Natural killer cell (primary cell): ENCODE measurements at regions not wholly inside any gene's neighbourhood (a gene's known extent, or its start where the extent isn't known, plus 50 kb on each side); places are given as distances from the start of the nearest gene placed in this dataset.

Source experiments
- ATAC-seq, 3 donors: fragments of 150-1000 bp in 2 of 3; fragments of 200-7000 bp in 1 of 3; cut with Tn5 transposase; 1 replicate in 1 of 3; 2 replicates in 2 of 3; pipeline ENCODE4 v1.10.0; 2021; ENCODE audit warnings: mild to moderate bottlenecking in 2 of 3, moderate library complexity in 2 of 3
- DNase-seq, 2 donors: peaks; one replicate each; pipeline versions ENCODE4 v3.0.0 to v3.0.0-alpha.2; 2013 to 2021; ENCODE audit warnings: mixed read lengths in 1 of 2
- H3K27ac ChIP-seq: one replicate; pipeline ENCODE4 v1.5.1; 2013; ENCODE audit warnings: mild to moderate bottlenecking, low read length
- H3K27me3 ChIP-seq: one replicate; pipeline ENCODE4 v1.6.1; 2013; ENCODE audit warnings: low read length; ENCODE audit not compliant: control insufficient read depth, insufficient read depth
- H3K36me3 ChIP-seq: one replicate; pipeline ENCODE4 v1.6.1; 2013; ENCODE audit warnings: low read length; ENCODE audit not compliant: control insufficient read depth, insufficient read depth
- H3K4me1 ChIP-seq: one replicate; pipeline ENCODE4 v1.6.1; 2013; ENCODE audit warnings: low read length; ENCODE audit not compliant: control insufficient read depth, insufficient read depth
- H3K4me3 ChIP-seq: one replicate; pipeline ENCODE4 v1.5.1; 2013; ENCODE audit warnings: low read length
- H3K9me3 ChIP-seq: one replicate; pipeline ENCODE4 v1.6.1; 2013; ENCODE audit warnings: low read length; ENCODE audit not compliant: control insufficient read depth, insufficient read depth
- H3K27ac Mint-ChIP-seq, 2 donors: one replicate each; pipeline ENCODE4 v1.8.0; 2022; ENCODE audit warnings: mild to moderate bottlenecking in 2 of 2, mixed read lengths in 2 of 2, moderate library complexity in 1 of 2
- H3K27me3 Mint-ChIP-seq, 2 donors: one replicate each; pipeline ENCODE4 v1.8.0; 2022; ENCODE audit warnings: low read depth in 2 of 2, mixed read lengths in 2 of 2
- H3K36me3 Mint-ChIP-seq: one replicate; pipeline ENCODE4 v1.8.0; 2022; ENCODE audit warnings: mixed read lengths
- H3K4me1 Mint-ChIP-seq, 2 donors: one replicate each; pipeline ENCODE4 v1.8.0; 2022; ENCODE audit warnings: mixed read lengths in 2 of 2
- H3K4me3 Mint-ChIP-seq: one replicate; pipeline ENCODE4 v1.8.0; 2022; ENCODE audit warnings: mild to moderate bottlenecking, moderate library complexity, mixed read lengths
- H3K9me3 Mint-ChIP-seq, 2 donors: one replicate each; pipeline ENCODE4 v1.8.0; 2022; ENCODE audit warnings: mixed read lengths in 2 of 2
- WGBS: methylation state at CpG from one replicate; pipeline ENCODE4 v1.1.7; 2013; ENCODE audit warnings: missing lambda C conversion rate; ENCODE audit not compliant: insufficient coverage; 5-methylcytosine and 5-hydroxymethylcytosine counted together
- intact Hi-C: fragments of 100-400 bp; cut with micrococcal nuclease; formaldehyde crosslinking; loops from one replicate; pipeline ENCODE4 v1.14.2; 2022
- TF ChIP-seq, protein P1 (sequence below): fragments of 200-600 bp; IDR thresholded peaks from one replicate; pipeline ENCODE4 v1.8.0; 2022; ENCODE audit warnings: antibody characterized with exemption

DNA sequence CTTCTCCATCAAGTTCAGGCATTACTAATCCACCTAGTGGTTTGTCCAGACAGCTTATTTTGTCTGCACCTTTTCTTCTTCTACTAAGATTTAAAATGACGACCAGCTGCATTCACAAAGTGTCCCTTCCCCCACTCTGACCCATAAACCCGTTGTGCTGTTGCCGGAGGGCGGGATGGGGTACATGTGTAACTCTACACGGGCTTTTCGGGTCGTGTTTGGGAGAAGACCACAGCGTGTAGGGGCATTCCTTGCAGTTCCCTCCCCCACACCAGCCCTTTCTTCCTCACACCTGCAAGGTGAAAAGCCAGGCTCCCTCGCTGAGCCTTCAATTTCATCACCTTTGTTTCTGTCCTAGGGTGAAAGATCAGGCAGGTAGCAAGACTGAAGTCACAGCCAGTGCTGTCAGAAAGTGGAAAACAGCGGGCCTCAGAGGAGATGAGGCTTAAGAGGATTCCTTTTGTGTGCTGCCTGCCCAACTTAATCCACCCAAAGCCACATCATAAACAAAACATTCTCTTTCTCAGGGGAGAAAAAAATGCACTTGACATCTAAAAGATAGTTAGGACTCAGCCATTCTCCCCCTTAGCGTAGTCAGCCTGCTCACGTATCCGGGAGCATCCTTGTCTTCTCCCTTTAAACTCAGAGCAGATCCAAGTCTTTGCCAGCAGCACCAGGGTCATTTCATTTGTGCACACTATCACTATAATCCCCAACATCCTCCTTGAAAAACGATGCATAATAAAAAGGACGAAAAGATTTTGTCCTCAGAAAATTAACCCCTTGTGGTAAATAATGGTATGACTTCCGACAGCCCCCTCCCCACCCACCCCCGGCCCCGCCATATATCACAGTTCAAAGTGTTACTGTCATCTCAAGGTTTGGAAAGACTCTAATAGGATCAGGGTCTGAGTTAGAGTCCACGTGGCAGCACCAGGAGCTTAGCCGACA lies 599.0 kb downstream of the RAB28 start:
- no peak overlapping the region for H3K4me3 ChIP-seq
- DNase-seq: no peak
- no peaks in the 10 kb centered on the region for H3K27me3 ChIP-seq
- no peak overlapping the region for H3K27ac Mint-ChIP-seq
- intact Hi-C loops: no loop called here
- H3K4me1 ChIP-seq: no peaks in the 10 kb centered on the region
- TF ChIP-seq, protein P1, sequence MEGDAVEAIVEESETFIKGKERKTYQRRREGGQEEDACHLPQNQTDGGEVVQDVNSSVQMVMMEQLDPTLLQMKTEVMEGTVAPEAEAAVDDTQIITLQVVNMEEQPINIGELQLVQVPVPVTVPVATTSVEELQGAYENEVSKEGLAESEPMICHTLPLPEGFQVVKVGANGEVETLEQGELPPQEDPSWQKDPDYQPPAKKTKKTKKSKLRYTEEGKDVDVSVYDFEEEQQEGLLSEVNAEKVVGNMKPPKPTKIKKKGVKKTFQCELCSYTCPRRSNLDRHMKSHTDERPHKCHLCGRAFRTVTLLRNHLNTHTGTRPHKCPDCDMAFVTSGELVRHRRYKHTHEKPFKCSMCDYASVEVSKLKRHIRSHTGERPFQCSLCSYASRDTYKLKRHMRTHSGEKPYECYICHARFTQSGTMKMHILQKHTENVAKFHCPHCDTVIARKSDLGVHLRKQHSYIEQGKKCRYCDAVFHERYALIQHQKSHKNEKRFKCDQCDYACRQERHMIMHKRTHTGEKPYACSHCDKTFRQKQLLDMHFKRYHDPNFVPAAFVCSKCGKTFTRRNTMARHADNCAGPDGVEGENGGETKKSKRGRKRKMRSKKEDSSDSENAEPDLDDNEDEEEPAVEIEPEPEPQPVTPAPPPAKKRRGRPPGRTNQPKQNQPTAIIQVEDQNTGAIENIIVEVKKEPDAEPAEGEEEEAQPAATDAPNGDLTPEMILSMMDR: no peak
- H3K4me1 Mint-ChIP-seq: no peaks in the 10 kb centered on the region
- peaks cover 8% of the 10 kb centered on the region for H3K9me3 ChIP-seq
- ATAC-seq: no peak
- no peaks in the 10 kb centered on the region for H3K36me3 Mint-ChIP-seq
- H3K4me3 Mint-ChIP-seq: no peak overlapping the region
- 75% methylated on average over 15 of the region's 20 CpGs for WGBS
- H3K36me3 ChIP-seq: no peaks in the 10 kb centered on the region
- H3K9me3 Mint-ChIP-seq: peaks cover 12 to 17% of the 10 kb centered on the region in 2 donors
- no peaks in the 10 kb centered on the region for H3K27me3 Mint-ChIP-seq
- H3K27ac ChIP-seq: no peak overlapping the region

DNA sequence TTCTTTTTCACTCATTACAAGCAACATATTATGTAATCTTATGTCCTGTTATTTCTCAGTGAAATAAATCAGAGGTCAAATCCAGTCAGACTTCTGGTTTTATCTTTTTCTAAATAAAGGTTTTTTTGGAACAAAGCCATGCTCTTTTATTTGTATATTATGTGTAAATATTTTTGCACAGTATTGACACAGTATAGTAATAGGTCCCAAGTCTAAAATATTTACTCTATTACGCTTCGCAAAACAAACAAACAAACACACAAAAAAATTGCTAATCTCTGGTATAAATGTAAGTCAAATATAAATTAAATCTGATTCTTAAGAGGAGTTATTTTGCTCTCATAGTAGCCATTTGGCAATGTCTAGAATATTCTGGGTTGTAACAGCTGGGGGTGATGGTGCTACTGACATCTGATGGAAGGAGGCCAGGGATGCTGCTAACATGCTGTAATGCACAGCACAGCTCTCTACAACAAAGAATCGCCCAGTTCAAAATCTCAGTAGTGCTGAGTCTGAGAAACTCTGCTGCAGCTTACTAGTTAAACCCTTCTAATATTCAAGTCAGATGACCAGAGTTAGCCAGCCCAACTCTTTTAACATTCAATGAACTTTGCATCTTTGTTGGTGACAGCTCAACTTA lies 602.1 kb downstream of the RAB28 start:
- Histone ChIP-seq H3K36me3 (no peaks in the 10 kb centered on the region), H3K4me3 (no peak overlapping the region), H3K27ac (no peak overlapping the region), H3K9me3 (peaks cover 4% of the 10 kb centered on the region), H3K27me3 (no peaks in the 10 kb centered on the region), H3K4me1 (no peaks in the 10 kb centered on the region)
- ATAC-seq (no peak), DNase-seq (no peak)
- Mint-ChIP-seq H3K27me3 (no peaks in the 10 kb centered on the region), H3K4me1 (no peaks in the 10 kb centered on the region), H3K36me3 (no peaks in the 10 kb centered on the region), H3K27ac (no peak overlapping the region), H3K9me3 (peaks cover 3 to 11% of the 10 kb centered on the region in 2 donors), H3K4me3 (no peak overlapping the region)
- TF ChIP-seq, protein P1: no peak
- WGBS: 96% methylated on average over 1 of the region's 3 CpGs
- intact Hi-C loops: no loop called here

DNA sequence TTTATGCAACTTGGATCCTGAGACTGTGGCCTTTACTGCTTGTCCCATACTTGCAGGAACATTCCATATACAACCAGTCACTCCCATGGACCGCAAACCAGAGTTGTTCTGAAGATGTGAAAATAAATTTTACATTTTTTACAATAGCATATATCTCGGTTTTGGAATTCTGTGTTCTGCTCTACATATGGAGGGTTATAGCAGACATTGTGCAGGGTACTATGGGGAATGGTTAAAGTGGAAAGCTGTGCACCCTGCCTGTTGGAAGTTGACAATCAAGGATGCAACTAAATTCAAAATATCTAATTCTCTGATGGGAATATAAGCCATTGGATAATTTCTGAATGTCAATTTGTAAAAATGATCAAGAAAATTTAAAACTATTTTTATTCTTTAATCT lies 603.3 kb downstream of the RAB28 start:
- Mint-ChIP-seq H3K4me3 (no peak overlapping the region), H3K9me3 (peaks cover 6 to 11% of the 10 kb centered on the region in 2 donors), H3K27me3 (no peaks in the 10 kb centered on the region), H3K36me3 (no peaks in the 10 kb centered on the region), H3K4me1 (no peaks in the 10 kb centered on the region), H3K27ac (no peak overlapping the region)
- WGBS: no CpG with 5 or more reads among the region's 2 CpGs
- Histone ChIP-seq H3K4me3 (no peak overlapping the region), H3K4me1 (no peaks in the 10 kb centered on the region), H3K27ac (no peak overlapping the region), H3K27me3 (no peaks in the 10 kb centered on the region), H3K9me3 (peaks cover 4% of the 10 kb centered on the region), H3K36me3 (no peaks in the 10 kb centered on the region)
- DNase-seq (no peak), ATAC-seq (no peak)
- TF ChIP-seq, protein P1: no peak
- intact Hi-C loops: no loop called here
